PC-9 (cell line): ENCODE measurements at regions not wholly inside any gene's neighbourhood (a gene's known extent, or its start where the extent isn't known, plus 50 kb on each side); places are given as distances from the start of the nearest gene placed in this dataset.

ENCODE experiments used
- BruUV-seq: library from RNA; stranded (reverse); fragments of 400-500 nt; replicated peaks from 2 replicates; lab custom pipeline; 2021; lab: Mats Ljungman, UMichigan
- CTCF ChIA-PET: fragments of 300-600 bp; sonication (Branson Sonifier 250); formaldehyde crosslinking; loops from one replicate; lab custom pipeline; 2022; ENCODE audit warnings: antibody characterized with exemption; lab: Charles Lee
- POLR2A ChIA-PET: fragments of 300-600 bp; sonication (Branson Sonifier 250); formaldehyde crosslinking; loops from one replicate; lab custom pipeline; 2022; ENCODE audit warnings: antibody characterized with exemption; ENCODE audit not compliant: unreplicated experiment; lab: Charles Lee
- DNase-seq, 2 experiments: peaks; one replicate each; pipeline versions ENCODE4 v3.0.0 to v3.0.0-alpha.2; 2015 to 2022; ENCODE audit warnings: mixed read lengths in 1 of 2
- H2AFZ ChIP-seq: fragments of 200-600 bp; sonication (generic); 2 replicates; pipeline ENCODE4 v1.8.1; 2017; ENCODE audit warnings: antibody characterized with exemption
- H3F3A ChIP-seq: fragments of 200-600 bp; sonication (generic); 2 replicates; pipeline ENCODE4 v1.8.1; 2017; ENCODE audit warnings: antibody characterized with exemption, mild to moderate bottlenecking, low read depth; ENCODE audit not compliant: insufficient read depth
- H3K27ac ChIP-seq: fragments of 200-600 bp; sonication (generic); 2 replicates; pipeline ENCODE4 v1.6.1; 2016; ENCODE audit warnings: mixed run types
- H3K27me3 ChIP-seq: fragments of 200-600 bp; sonication (generic); 2 replicates; pipeline ENCODE4 v1.6.1; 2016; ENCODE audit warnings: low read depth, mixed run types; ENCODE audit not compliant: insufficient read depth
- H3K36me3 ChIP-seq: fragments of 200-600 bp; sonication (generic); 2 replicates; pipeline ENCODE4 v1.6.1; 2016; ENCODE audit warnings: low read depth, mixed run types
- H3K4me1 ChIP-seq: fragments of 200-600 bp; sonication (generic); replicated peaks from 2 replicates; pipeline ENCODE4 v1.6.1; 2016; ENCODE audit warnings: mixed run types; ENCODE audit not compliant: insufficient read depth
- H3K4me2 ChIP-seq: fragments of 200-600 bp; sonication (generic); 2 replicates; pipeline ENCODE4 v1.6.1; 2017; ENCODE audit warnings: mixed run types
- H3K4me3 ChIP-seq: fragments of 200-600 bp; sonication (generic); 2 replicates; pipeline ENCODE4 v1.6.1; 2016; ENCODE audit warnings: mixed run types
- H3K79me2 ChIP-seq: fragments of 200-600 bp; sonication (generic); 2 replicates; pipeline ENCODE4 v1.6.1; 2017; ENCODE audit warnings: low read depth, mixed run types
- H3K9me2 ChIP-seq: fragments of 200-600 bp; sonication (generic); 2 replicates; pipeline ENCODE4 v1.8.1; 2017; ENCODE audit warnings: mild to moderate bottlenecking; ENCODE audit not compliant: insufficient read depth
- H3K9me3 ChIP-seq: fragments of 200-600 bp; sonication (generic); 2 replicates; pipeline ENCODE4 v1.8.1; 2016; ENCODE audit warnings: low read depth; ENCODE audit not compliant: insufficient read depth
- H4K20me1 ChIP-seq: fragments of 200-600 bp; sonication (generic); 2 replicates; pipeline ENCODE4 v1.8.1; 2017; ENCODE audit not compliant: insufficient read depth
- EZH2 ChIP-seq: fragments of 200-600 bp; sonication (generic); IDR thresholded peaks from 2 replicates; pipeline ENCODE4 v1.8.0; 2017; ENCODE audit warnings: antibody characterized with exemption, low read depth
- intact Hi-C: fragments of 100-400 bp; cut with micrococcal nuclease; formaldehyde crosslinking; loops from one replicate; pipeline ENCODE4 v1.10.0; 2022; ENCODE audit not compliant: unreplicated experiment
- TF ChIP-seq, protein P1 (sequence below): fragments of 200-600 bp; sonication (generic); conservative IDR thresholded peaks from 2 replicates; pipeline ENCODE4 v1.6.1; 2017; ENCODE audit warnings: mixed run types, antibody characterized with exemption, mild to moderate bottlenecking, moderate library complexity

DNA sequence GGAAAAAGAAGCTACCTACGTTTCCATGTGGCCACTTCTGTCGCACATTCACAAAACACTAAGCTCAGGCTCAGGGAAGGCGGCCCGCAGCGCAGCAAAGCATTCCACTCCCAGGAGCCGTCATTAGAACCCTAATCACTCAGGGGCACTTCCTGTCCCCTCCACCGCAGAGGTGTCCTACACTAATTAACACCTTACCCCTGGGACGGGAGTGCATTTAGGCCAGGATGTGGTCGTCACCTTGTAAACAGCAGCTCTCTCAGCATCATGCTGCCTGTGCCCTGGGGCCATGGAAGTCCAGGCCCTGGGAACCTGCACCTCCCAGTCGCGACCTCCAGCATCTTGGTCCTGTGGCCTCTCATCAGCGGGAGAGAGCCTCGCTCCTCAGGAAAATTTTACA lies 359.8 kb upstream of the SALL3 start:
- Histone ChIP-seq H3K36me3 (no peaks in the 10 kb centered on the region), H3K79me2 (no peaks in the 10 kb centered on the region), H4K20me1 (no peaks in the 10 kb centered on the region), H3F3A (no peaks in the 10 kb centered on the region), H3K9me2 (no peaks in the 10 kb centered on the region), H3K9me3 (no peaks in the 10 kb centered on the region), H3K4me2 (no peak overlapping the region), H3K4me1 (no peaks in the 10 kb centered on the region), H3K4me3 (no peak overlapping the region), H3K27me3 (peaks cover 83% of the 10 kb centered on the region), H3K27ac (no peak overlapping the region), H2AFZ (no peak overlapping the region)
- no peak for DNase-seq
- intact Hi-C loops, result no loop called here
- ChIA-PET POLR2A (no interaction called here), CTCF (no interaction called here)
- BruUV-seq, result no TSS peak
- TF ChIP-seq, protein P1, sequence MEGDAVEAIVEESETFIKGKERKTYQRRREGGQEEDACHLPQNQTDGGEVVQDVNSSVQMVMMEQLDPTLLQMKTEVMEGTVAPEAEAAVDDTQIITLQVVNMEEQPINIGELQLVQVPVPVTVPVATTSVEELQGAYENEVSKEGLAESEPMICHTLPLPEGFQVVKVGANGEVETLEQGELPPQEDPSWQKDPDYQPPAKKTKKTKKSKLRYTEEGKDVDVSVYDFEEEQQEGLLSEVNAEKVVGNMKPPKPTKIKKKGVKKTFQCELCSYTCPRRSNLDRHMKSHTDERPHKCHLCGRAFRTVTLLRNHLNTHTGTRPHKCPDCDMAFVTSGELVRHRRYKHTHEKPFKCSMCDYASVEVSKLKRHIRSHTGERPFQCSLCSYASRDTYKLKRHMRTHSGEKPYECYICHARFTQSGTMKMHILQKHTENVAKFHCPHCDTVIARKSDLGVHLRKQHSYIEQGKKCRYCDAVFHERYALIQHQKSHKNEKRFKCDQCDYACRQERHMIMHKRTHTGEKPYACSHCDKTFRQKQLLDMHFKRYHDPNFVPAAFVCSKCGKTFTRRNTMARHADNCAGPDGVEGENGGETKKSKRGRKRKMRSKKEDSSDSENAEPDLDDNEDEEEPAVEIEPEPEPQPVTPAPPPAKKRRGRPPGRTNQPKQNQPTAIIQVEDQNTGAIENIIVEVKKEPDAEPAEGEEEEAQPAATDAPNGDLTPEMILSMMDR, result no peak
- no peak for TF ChIP-seq EZH2

DNA sequence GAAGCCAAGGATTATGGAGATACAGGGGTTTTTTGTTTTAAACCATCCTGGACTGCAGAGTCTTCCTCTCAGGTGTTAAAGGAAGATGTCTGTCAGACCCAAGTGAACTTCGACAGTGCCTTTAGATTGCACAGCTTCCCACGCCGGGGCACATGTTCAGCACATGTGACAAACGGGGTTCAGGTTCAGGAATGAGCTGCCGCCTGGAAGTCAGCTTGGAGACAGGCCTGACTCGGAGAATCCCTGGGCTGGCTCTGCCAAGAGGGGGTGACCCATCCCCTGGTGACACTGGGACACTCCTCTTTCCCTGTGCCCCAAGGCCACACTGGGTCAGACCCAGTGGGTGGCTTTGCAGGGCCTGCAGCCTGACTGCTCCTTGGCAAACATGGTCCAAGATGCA lies 359.3 kb upstream of the SALL3 start:
- H3K79me2 ChIP-seq, result no peaks in the 10 kb centered on the region
- no peaks in the 10 kb centered on the region for H3F3A ChIP-seq
- no peaks in the 10 kb centered on the region for H3K4me1 ChIP-seq
- peaks cover 88% of the 10 kb centered on the region for H3K27me3 ChIP-seq
- no peak for TF ChIP-seq EZH2
- TF ChIP-seq, protein P1, result no peak
- no TSS peak for BruUV-seq
- no peak overlapping the region for H3K4me3 ChIP-seq
- H4K20me1 ChIP-seq, result no peaks in the 10 kb centered on the region
- H2AFZ ChIP-seq, result no peak overlapping the region
- H3K36me3 ChIP-seq, result no peaks in the 10 kb centered on the region
- H3K27ac ChIP-seq, result no peak overlapping the region
- CTCF ChIA-PET, result no interaction called here
- POLR2A ChIA-PET, result no interaction called here
- no peak for DNase-seq
- no peaks in the 10 kb centered on the region for H3K9me3 ChIP-seq
- intact Hi-C loops, result no loop called here
- no peak overlapping the region for H3K4me2 ChIP-seq
- H3K9me2 ChIP-seq, result no peaks in the 10 kb centered on the region

DNA sequence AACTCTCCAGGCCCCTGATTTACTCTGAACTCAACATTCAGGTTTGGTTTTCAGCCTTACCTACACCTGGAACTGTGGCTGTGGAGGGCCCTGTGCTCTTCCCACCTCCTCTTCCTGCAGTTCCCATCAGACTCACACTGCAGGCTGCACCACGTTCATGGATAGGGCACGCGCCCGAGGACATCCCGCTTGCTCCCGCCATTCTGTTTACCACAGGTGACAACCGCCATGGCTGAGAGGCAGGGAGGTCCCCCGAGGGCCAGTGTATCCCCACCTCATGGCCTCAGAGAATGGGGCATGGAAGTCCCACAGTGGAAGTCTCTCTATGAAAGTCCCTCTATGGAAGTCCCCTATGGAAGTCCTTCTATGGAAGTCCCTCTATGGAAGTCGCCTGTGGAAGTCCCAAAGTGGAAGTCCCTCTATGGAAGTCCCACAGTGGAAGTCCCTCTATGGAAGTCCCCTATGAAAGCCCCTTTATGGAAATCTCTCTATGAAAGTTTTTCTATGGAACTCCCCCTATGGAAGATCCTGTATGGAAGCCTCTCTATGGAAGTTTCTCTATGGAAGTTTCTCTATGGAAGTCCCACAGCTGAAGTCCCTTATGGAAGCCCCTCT lies 358.4 kb upstream of the SALL3 start:
- no peaks in the 10 kb centered on the region for H4K20me1 ChIP-seq
- no peak overlapping the region for H2AFZ ChIP-seq
- no peak for TF ChIP-seq EZH2
- TF ChIP-seq, protein P1, result no peak
- no peak overlapping the region for H3K4me3 ChIP-seq
- POLR2A ChIA-PET, result no interaction called here
- no peak overlapping the region for H3K27ac ChIP-seq
- H3K9me2 ChIP-seq, result no peaks in the 10 kb centered on the region
- BruUV-seq, result no TSS peak
- H3K9me3 ChIP-seq, result no peaks in the 10 kb centered on the region
- H3K4me1 ChIP-seq, result no peaks in the 10 kb centered on the region
- no peak overlapping the region for H3K4me2 ChIP-seq
- H3F3A ChIP-seq, result no peaks in the 10 kb centered on the region
- no peaks in the 10 kb centered on the region for H3K36me3 ChIP-seq
- peaks cover 97% of the 10 kb centered on the region for H3K27me3 ChIP-seq
- CTCF ChIA-PET, result no interaction called here
- DNase-seq, result no peak
- H3K79me2 ChIP-seq, result no peaks in the 10 kb centered on the region
- intact Hi-C loops, result no loop called here
